IMR-90 (cell line): ENCODE measurements at regions not wholly inside any gene's neighbourhood (a gene's known extent, or its start where the extent isn't known, plus 50 kb on each side); places are given as distances from the start of the nearest gene placed in this dataset.

Experiments
- ATAC-seq: fragments of 200-7000 bp; cut with Tn5 transposase; 2 replicates; pipeline ENCODE4 v1.9.1; 2020; ENCODE audit warnings: low read depth, mild to moderate bottlenecking, moderate library complexity
- BruUV-seq: library from RNA; stranded (reverse); fragments of 400-500 nt; replicated peaks from 2 replicates; lab custom pipeline; 2021; lab: Mats Ljungman, UMichigan
- CTCF ChIA-PET: fragments of 300-600 bp; formaldehyde crosslinking; extraction: SDS; loops from one replicate; lab custom pipeline; 2021; ENCODE audit warnings: antibody characterized with exemption; lab: Yijun Ruan, JAX
- POLR2A ChIA-PET: fragments of 300-600 bp; sonication (Branson Sonifier 250); formaldehyde crosslinking; loops from one replicate; lab custom pipeline; 2022; ENCODE audit warnings: antibody characterized with exemption; ENCODE audit not compliant: unreplicated experiment; lab: Charles Lee
- DNase-seq: peaks from one replicate; pipeline ENCODE4 v3.0.0; 2013
- H2AFZ ChIP-seq: replicated peaks from 2 replicates; pipeline ENCODE3; 2013; ENCODE audit warnings: low read length, mild to moderate bottlenecking; ENCODE audit not compliant: poor library complexity
- H2AK5ac ChIP-seq: 2 replicates; pipeline ENCODE4 v1.6.1; 2013; ENCODE audit warnings: low read depth, low read length, inconsistent platforms
- H2AK9ac ChIP-seq: replicated peaks from 2 replicates; pipeline ENCODE3; 2013; ENCODE audit warnings: mild to moderate bottlenecking, low read depth, low read length, moderate library complexity; ENCODE audit not compliant: poor library complexity
- H2BK120ac ChIP-seq: 2 replicates; pipeline ENCODE4 v1.6.1; 2013; ENCODE audit warnings: low read depth, low read length, inconsistent platforms
- H2BK15ac ChIP-seq: 3 replicates; pipeline ENCODE4 v1.6.1; 2013; ENCODE audit warnings: low read depth, low read length, inconsistent platforms
- H2BK20ac ChIP-seq: 2 replicates; pipeline ENCODE4 v1.6.1; 2013; ENCODE audit warnings: low read depth, mild to moderate bottlenecking, inconsistent platforms, low read length, moderate library complexity
- H2BK5ac ChIP-seq: 2 replicates; pipeline ENCODE4 v1.6.1; 2013; ENCODE audit warnings: mild to moderate bottlenecking, low read depth, low read length, inconsistent platforms; ENCODE audit not compliant: poor library complexity, severe bottlenecking
- H3K14ac ChIP-seq: replicated peaks from 2 replicates; pipeline ENCODE4 v1.6.1; 2013; ENCODE audit warnings: low read depth, low read length, inconsistent platforms
- H3K18ac ChIP-seq: 2 replicates; pipeline ENCODE4 v1.6.1; 2013; ENCODE audit warnings: low read depth, low read length, control low read depth
- H3K23ac ChIP-seq: 2 replicates; pipeline ENCODE4 v1.6.1; 2013; ENCODE audit warnings: low read depth, low read length, inconsistent platforms
- H3K27ac ChIP-seq: 2 replicates; pipeline ENCODE4 v1.5.1; 2013; ENCODE audit warnings: mild to moderate bottlenecking, control low read depth, low read length; ENCODE audit not compliant: insufficient read depth
- H3K27me3 ChIP-seq: 2 replicates; pipeline ENCODE4 v1.6.1; 2013; ENCODE audit warnings: low read length; ENCODE audit not compliant: control insufficient read depth, insufficient read depth
- H3K36me3 ChIP-seq: 2 replicates; pipeline ENCODE4 v1.6.1; 2013; ENCODE audit warnings: low read length, mixed read lengths; ENCODE audit not compliant: control insufficient read depth, insufficient read depth
- H3K4ac ChIP-seq: 2 replicates; pipeline ENCODE4 v1.6.1; 2013; ENCODE audit warnings: low read depth, low read length, inconsistent platforms
- H3K4me1 ChIP-seq: 2 replicates; pipeline ENCODE4 v1.6.1; 2013; ENCODE audit warnings: low read length, mixed read lengths; ENCODE audit not compliant: control insufficient read depth, insufficient read depth
- H3K4me2 ChIP-seq: 2 replicates; pipeline ENCODE4 v1.6.1; 2013; ENCODE audit warnings: low read depth, mild to moderate bottlenecking, control low read depth, low read length, moderate library complexity
- H3K4me3 ChIP-seq: 2 replicates; pipeline ENCODE4 v1.5.1; 2013; ENCODE audit warnings: low read depth, mild to moderate bottlenecking, control low read depth, low read length, moderate library complexity; ENCODE audit not compliant: insufficient read depth
- H3K56ac ChIP-seq: 2 replicates; pipeline ENCODE4 v1.6.1; 2013; ENCODE audit warnings: low read length, inconsistent platforms; ENCODE audit not compliant: insufficient read depth; ENCODE audit errors: extremely low read depth
- H3K79me1 ChIP-seq, 2 experiments: 2 replicates each; pipeline ENCODE4 v1.6.1; 2013; ENCODE audit warnings: low read length in 2 of 2, inconsistent platforms in 1 of 2, low read depth in 1 of 2
- H3K9ac ChIP-seq: 2 replicates; pipeline ENCODE4 v1.6.1; 2013; ENCODE audit warnings: low read depth, low read length, control low read depth
- H3K9me1 ChIP-seq: 2 replicates; pipeline ENCODE4 v1.6.1; 2013; ENCODE audit warnings: low read length, inconsistent platforms; ENCODE audit not compliant: insufficient read depth
- H3K9me3 ChIP-seq: 2 replicates; pipeline ENCODE4 v1.6.1; 2013; ENCODE audit warnings: low read length; ENCODE audit not compliant: control insufficient read depth, insufficient read depth
- H4K20me1 ChIP-seq: 2 replicates; pipeline ENCODE4 v1.6.1; 2013; ENCODE audit warnings: low read length, inconsistent platforms; ENCODE audit not compliant: insufficient read depth
- H4K5ac ChIP-seq: 2 replicates; pipeline ENCODE4 v1.6.1; 2013; ENCODE audit warnings: mild to moderate bottlenecking, low read depth, low read length, control low read depth
- H4K8ac ChIP-seq, 2 experiments: 2 replicates each; pipeline ENCODE4 v1.6.1; 2013; ENCODE audit warnings: low read depth in 2 of 2, low read length in 2 of 2, control low read depth in 1 of 2, inconsistent platforms in 1 of 2
- H4K91ac ChIP-seq: 2 replicates; pipeline ENCODE4 v1.6.1; 2013; ENCODE audit warnings: low read depth, low read length, inconsistent platforms; ENCODE audit not compliant: insufficient read depth
- MAFK ChIP-seq: IDR thresholded peaks from 2 replicates; pipeline ENCODE4 v1.6.1; 2012; ENCODE audit warnings: low read depth, low read length, improper control_type of control experiment
- RFX5 ChIP-seq: IDR thresholded peaks from 2 replicates; pipeline ENCODE4 v1.8.0; 2012; ENCODE audit warnings: low read depth, mild to moderate bottlenecking, low read length, moderate library complexity
- WGBS, 2 experiments: methylation state at CpG; one replicate each; pipeline versions ENCODE4 v1.1.5 to v1.1.7; 2013; ENCODE audit warnings: missing lambda C conversion rate in 2 of 2; ENCODE audit not compliant: insufficient read length in 1 of 2; ENCODE audit errors: extremely low coverage in 2 of 2; 5-methylcytosine and 5-hydroxymethylcytosine counted together
- dilution Hi-C: fragments of 300-500 bp; cut with HindIII; formaldehyde crosslinking; loops from one replicate; pipeline ENCODE4 v1.14.3; 2018; ENCODE audit warnings: low sequenced_read_pairs; ENCODE audit not compliant: unreplicated experiment
- in situ Hi-C: fragments of 300-500 bp; cut with MboI; formaldehyde crosslinking; loops from 3 replicates; pipeline ENCODE4 v1.14.3; 2019; ENCODE audit warnings: low sequenced_read_pairs, inconsistent platforms, mixed read lengths
- intact Hi-C: fragments of 100-400 bp; cut with micrococcal nuclease; formaldehyde crosslinking; loops from 2 replicates; pipeline ENCODE4 v1.10.0; 2022

DNA sequence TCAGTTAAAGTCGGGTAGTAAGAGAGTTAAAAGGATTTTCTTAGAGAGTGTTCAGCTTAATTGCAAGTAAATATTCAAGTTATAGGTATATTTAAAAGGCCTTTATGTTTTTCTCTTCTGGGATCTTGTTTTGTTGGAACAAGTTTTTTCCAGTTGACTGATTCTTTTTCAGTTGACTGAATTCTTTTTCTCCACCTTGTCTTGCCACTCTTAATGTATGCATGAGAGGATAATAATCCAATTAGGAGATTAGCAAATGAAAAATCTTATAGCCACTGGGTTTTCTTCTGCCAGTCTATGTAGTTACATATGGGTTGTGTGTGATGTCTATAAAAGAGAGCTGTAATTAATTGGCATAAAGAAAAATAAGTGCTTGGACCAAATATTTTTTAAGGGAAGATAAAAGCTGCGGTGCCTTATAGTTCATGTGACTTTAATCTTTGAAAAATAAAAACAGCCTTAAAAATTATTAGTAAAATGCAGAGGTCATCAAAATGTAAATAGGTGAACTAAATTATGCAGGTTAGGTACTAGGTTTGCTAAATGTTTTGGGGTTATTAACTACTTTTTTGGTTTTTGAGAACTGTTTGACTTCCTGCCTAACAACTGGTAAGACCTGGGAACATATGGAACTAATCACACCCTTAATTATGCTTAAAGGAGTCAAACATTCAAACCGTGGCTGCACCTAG is 367.2 kb downstream of the HTR1B start:
- Histone ChIP-seq H2AK5ac (no peak overlapping the region), H3K27me3 (no peaks in the 10 kb centered on the region), H4K5ac (no peak overlapping the region), H3K27ac (no peak overlapping the region), H3K9me3 (no peaks in the 10 kb centered on the region), H4K20me1 (no peaks in the 10 kb centered on the region), H3K9me1 (no peaks in the 10 kb centered on the region), H2BK20ac (no peak overlapping the region), H2BK15ac (no peak overlapping the region), H3K4me3 (no peak overlapping the region), H3K9ac (no peak overlapping the region), H2BK120ac (no peak overlapping the region), H3K36me3 (no peaks in the 10 kb centered on the region), H3K18ac (no peak overlapping the region), H3K23ac (no peak overlapping the region), H2AK9ac (no peak overlapping the region), H3K4ac (no peak overlapping the region), H2AFZ (no peak overlapping the region), H2BK5ac (no peak overlapping the region), H3K4me1 (no peaks in the 10 kb centered on the region; the same call in none of the 2 replicates), H4K91ac (no peak overlapping the region), H3K14ac (no peak overlapping the region), H4K8ac (no peak overlapping the region), H3K4me2 (no peak overlapping the region), H3K79me1 (no peaks in the 10 kb centered on the region), H3K56ac (no peak overlapping the region)
- CTCF ChIA-PET = no interaction called here
- POLR2A ChIA-PET = no interaction called here
- ATAC-seq (no peak), DNase-seq (no peak)
- intact Hi-C loops = no loop called here
- WGBS, 2 experiments = no CpG with 5 or more reads among the region's 3 CpGs
- BruUV-seq = no TSS peak
- dilution Hi-C loops = no loop called here
- in situ Hi-C loops = no loop called here
- TF ChIP-seq MAFK (peak; percentile 61), RFX5 (no peak)
